HEK293 (cell line): ENCODE measurements at regions not wholly inside any gene's neighbourhood (a gene's known extent, or its start where the extent isn't known, plus 50 kb on each side); places are given as distances from the start of the nearest gene placed in this dataset.

Experiments used
- CTCF ChIP-seq: fragments of 450-650 bp; formaldehyde crosslinking; IDR thresholded peaks from 2 replicates; pipeline ENCODE4 v1.5.1; 2016; ENCODE audit warnings: missing biosample characterization, missing genetic modification characterization
- PRDM2 ChIP-seq: fragments of 450-650 bp; formaldehyde crosslinking; IDR thresholded peaks from 2 replicates; pipeline ENCODE4 v1.5.1; 2016; ENCODE audit warnings: missing biosample characterization, missing genetic modification characterization, borderline replicate concordance
- REST ChIP-seq: fragments of 450-650 bp; formaldehyde crosslinking; IDR thresholded peaks from 2 replicates; pipeline ENCODE4 v1.5.1; 2016; ENCODE audit warnings: missing biosample characterization, missing genetic modification characterization

- no peak for TF ChIP-seq REST (tag by site-specific recombination)
- no peak for TF ChIP-seq PRDM2 (tag by site-specific recombination)
- no peak for TF ChIP-seq CTCF (tag by site-specific recombination)
These were observed 155.6 kb downstream of the HNRNPD start for GRCh38 chr4:82217986-82218715.
